ENCODE measurements at regions not wholly inside any gene's neighbourhood (a gene's known extent, or its start where the extent isn't known, plus 50 kb on each side); places are given as distances from the start of the nearest gene placed in this dataset.

GRCh38 chr3:132840201-132840700, 118.0 kb upstream of the NPHP3 start:
- H3K9me3 Mint-ChIP-seq (ENCODE audit: unreplicated experiment), result no peaks in the 10 kb centered on the region

GRCh38 chr3:132838477-132838876, 116.3 kb upstream of the NPHP3 start:
- peaks cover 60% of the 10 kb centered on the region for H3K27me3 Mint-ChIP-seq (ENCODE audit: unreplicated experiment)
- H3K36me3 Mint-ChIP-seq (ENCODE audit: unreplicated experiment), result no peaks in the 10 kb centered on the region
- TF ChIP-seq, protein P1, sequence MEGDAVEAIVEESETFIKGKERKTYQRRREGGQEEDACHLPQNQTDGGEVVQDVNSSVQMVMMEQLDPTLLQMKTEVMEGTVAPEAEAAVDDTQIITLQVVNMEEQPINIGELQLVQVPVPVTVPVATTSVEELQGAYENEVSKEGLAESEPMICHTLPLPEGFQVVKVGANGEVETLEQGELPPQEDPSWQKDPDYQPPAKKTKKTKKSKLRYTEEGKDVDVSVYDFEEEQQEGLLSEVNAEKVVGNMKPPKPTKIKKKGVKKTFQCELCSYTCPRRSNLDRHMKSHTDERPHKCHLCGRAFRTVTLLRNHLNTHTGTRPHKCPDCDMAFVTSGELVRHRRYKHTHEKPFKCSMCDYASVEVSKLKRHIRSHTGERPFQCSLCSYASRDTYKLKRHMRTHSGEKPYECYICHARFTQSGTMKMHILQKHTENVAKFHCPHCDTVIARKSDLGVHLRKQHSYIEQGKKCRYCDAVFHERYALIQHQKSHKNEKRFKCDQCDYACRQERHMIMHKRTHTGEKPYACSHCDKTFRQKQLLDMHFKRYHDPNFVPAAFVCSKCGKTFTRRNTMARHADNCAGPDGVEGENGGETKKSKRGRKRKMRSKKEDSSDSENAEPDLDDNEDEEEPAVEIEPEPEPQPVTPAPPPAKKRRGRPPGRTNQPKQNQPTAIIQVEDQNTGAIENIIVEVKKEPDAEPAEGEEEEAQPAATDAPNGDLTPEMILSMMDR (IDR thresholded peaks at IDR 0.05), result no peak
- no peak for DNase-seq (ENCODE audit: extremely low spot score, unreplicated experiment)
- no peaks in the 10 kb centered on the region for H3K4me1 Mint-ChIP-seq (ENCODE audit: unreplicated experiment)
- H3K27ac Mint-ChIP-seq (ENCODE audit: unreplicated experiment), result no peak overlapping the region
- no peaks in the 10 kb centered on the region for H3K9me3 Mint-ChIP-seq (ENCODE audit: unreplicated experiment)
- H3K4me3 Mint-ChIP-seq (ENCODE audit: unreplicated experiment), result no peak overlapping the region

More at GRCh38 chr3:132840201-132840700, 118.0 kb upstream of the NPHP3 start:
- Mint-ChIP-seq H3K27me3 (ENCODE audit: unreplicated experiment) (peaks cover 53% of the 10 kb centered on the region), H3K4me1 (ENCODE audit: unreplicated experiment) (no peaks in the 10 kb centered on the region), H3K4me3 (ENCODE audit: unreplicated experiment) (no peak overlapping the region), H3K27ac (ENCODE audit: unreplicated experiment) (no peak overlapping the region), H3K36me3 (ENCODE audit: unreplicated experiment) (no peaks in the 10 kb centered on the region)
- TF ChIP-seq, protein P1 (IDR thresholded peaks at IDR 0.05), result no peak
- DNase-seq (ENCODE audit: extremely low spot score, unreplicated experiment), result no peak

- H3K9me3 Mint-ChIP-seq (ENCODE audit: unreplicated experiment), result no peaks in the 10 kb centered on the region
- no peak overlapping the region for H3K27ac Mint-ChIP-seq (ENCODE audit: unreplicated experiment)
- H3K36me3 Mint-ChIP-seq (ENCODE audit: unreplicated experiment), result no peaks in the 10 kb centered on the region
- H3K27me3 Mint-ChIP-seq (ENCODE audit: unreplicated experiment), result peaks cover 59% of the 10 kb centered on the region
- no peak overlapping the region for H3K4me3 Mint-ChIP-seq (ENCODE audit: unreplicated experiment)
- DNase-seq (ENCODE audit: extremely low spot score, unreplicated experiment), result no peak
- TF ChIP-seq, protein P1 (IDR thresholded peaks at IDR 0.05), result no peak
- no peaks in the 10 kb centered on the region for H3K4me1 Mint-ChIP-seq (ENCODE audit: unreplicated experiment)
These were observed 115.4 kb upstream of the NPHP3 start for GRCh38 chr3:132837615-132838014.

GRCh38 chr3:132834356-132834755, 112.1 kb upstream of the NPHP3 start:
- Mint-ChIP-seq H3K27me3 (ENCODE audit: unreplicated experiment) (peaks cover 45% of the 10 kb centered on the region), H3K27ac (ENCODE audit: unreplicated experiment) (no peak overlapping the region)
- no peak for DNase-seq (ENCODE audit: extremely low spot score, unreplicated experiment)

DNA sequence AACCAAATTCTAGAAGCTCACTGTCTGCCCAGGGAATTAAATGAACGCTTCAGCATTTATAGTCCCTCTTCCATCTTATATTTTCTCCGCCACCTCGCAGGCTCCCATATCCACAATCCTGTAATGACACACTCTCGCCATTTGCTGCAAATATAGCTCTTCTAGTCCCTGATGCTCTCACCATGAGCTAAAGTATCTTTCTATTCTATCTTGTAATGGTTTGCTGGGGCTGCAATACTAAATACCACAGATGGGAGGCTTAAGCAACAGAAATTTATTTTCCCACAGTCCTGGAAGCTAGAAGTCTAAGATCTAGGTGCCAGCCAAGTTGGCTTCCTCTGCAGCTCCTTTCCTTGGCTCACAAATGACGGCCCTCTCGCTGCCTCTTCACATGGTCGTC, 106.9 kb upstream of the NPHP3 start:
- DNase-seq (ENCODE audit: extremely low spot score, unreplicated experiment), result no peak
- no peaks in the 10 kb centered on the region for H3K9me3 Mint-ChIP-seq (ENCODE audit: unreplicated experiment)
- H3K4me3 Mint-ChIP-seq (ENCODE audit: unreplicated experiment), result no peak overlapping the region
- no peaks in the 10 kb centered on the region for H3K4me1 Mint-ChIP-seq (ENCODE audit: unreplicated experiment)
- H3K36me3 Mint-ChIP-seq (ENCODE audit: unreplicated experiment), result no peaks in the 10 kb centered on the region
- TF ChIP-seq, protein P1 (IDR thresholded peaks at IDR 0.05), result no peak
- H3K27me3 Mint-ChIP-seq (ENCODE audit: unreplicated experiment), result peaks cover 43% of the 10 kb centered on the region
- no peak overlapping the region for H3K27ac Mint-ChIP-seq (ENCODE audit: unreplicated experiment)

More at GRCh38 chr3:132834356-132834755, 112.1 kb upstream of the NPHP3 start:
- Mint-ChIP-seq H3K4me1 (ENCODE audit: unreplicated experiment) (no peaks in the 10 kb centered on the region), H3K4me3 (ENCODE audit: unreplicated experiment) (no peak overlapping the region), H3K36me3 (ENCODE audit: unreplicated experiment) (no peaks in the 10 kb centered on the region), H3K9me3 (ENCODE audit: unreplicated experiment) (no peaks in the 10 kb centered on the region)
- TF ChIP-seq, protein P1 (IDR thresholded peaks at IDR 0.05), result no peak
